Epidermal melanocyte (primary cell): ENCODE measurements at regions not wholly inside any gene's neighbourhood (a gene's known extent, or its start where the extent isn't known, plus 50 kb on each side); places are given as distances from the start of the nearest gene placed in this dataset.
"Not testable (repeated sequence)": the region's sequence is repeated elsewhere in the genome, so short reads cannot be mapped to it uniquely, and the experiment has no call there.

Experiments
- DNase-seq: peaks from one replicate; pipeline ENCODE4 v3.0.0; 2011; ENCODE audit warnings: low spot score; ENCODE audit not compliant: insufficient read length

GRCh38 chr4:179095585-179096221 is 1653.5 kb upstream of the AGA start:
- DNase-seq: no peak

- DNase-seq: no peak
These were observed 1655.5 kb upstream of the AGA start for GRCh38 chr4:179097741-179098140.

- DNase-seq: no peak
These were observed 1668.1 kb upstream of the AGA start for GRCh38 chr4:179110356-179110755.

GRCh38 chr4:179110816-179111215 is 1668.6 kb upstream of the AGA start:
- no peak for DNase-seq

GRCh38 chr4:179112441-179113170 is 1670.4 kb upstream of the AGA start:
- DNase-seq: no peak

GRCh38 chr4:179114615-179115014 is 1672.4 kb upstream of the AGA start:
- DNase-seq: no peak

- no peak for DNase-seq
These were observed 1673.8 kb upstream of the AGA start for GRCh38 chr4:179116011-179116410.

- no peak for DNase-seq
These were observed 1674.3 kb upstream of the AGA start for GRCh38 chr4:179116581-179116980.

GRCh38 chr4:179123084-179123483 is 1680.8 kb upstream of the AGA start:
- no peak for DNase-seq

- DNase-seq: no peak
These were observed 1682.2 kb upstream of the AGA start for GRCh38 chr4:179124419-179124818.

GRCh38 chr4:179124957-179125356 is 1682.7 kb upstream of the AGA start:
- no peak for DNase-seq

- DNase-seq: no peak
These were observed 1683.6 kb upstream of the AGA start for GRCh38 chr4:179125870-179126269.

- DNase-seq: no peak
These were observed 1686.1 kb upstream of the AGA start for GRCh38 chr4:179128299-179128698.

- no peak for DNase-seq
These were observed 1688.0 kb upstream of the AGA start for GRCh38 chr4:179130122-179130714.

- no peak for DNase-seq
These were observed 1703.7 kb upstream of the AGA start for GRCh38 chr4:179145746-179146525.

- no peak for DNase-seq
These were observed 1709.5 kb upstream of the AGA start for GRCh38 chr4:179151770-179152169.

GRCh38 chr4:179163147-179163546 is 1720.9 kb upstream of the AGA start:
- no peak for DNase-seq

- DNase-seq: no peak
These were observed 1722.2 kb upstream of the AGA start for GRCh38 chr4:179164267-179164999.

- DNase-seq: no peak
These were observed 1722.9 kb upstream of the AGA start for GRCh38 chr4:179165000-179165738.

GRCh38 chr4:179165862-179166261 is 1723.6 kb upstream of the AGA start:
- no peak for DNase-seq

GRCh38 chr4:179170308-179170707 is 1728.1 kb upstream of the AGA start:
- not testable (repeated sequence) for DNase-seq
